Hepatocyte (in vitro differentiated cells): ENCODE measurements at regions not wholly inside any gene's neighbourhood (a gene's known extent, or its start where the extent isn't known, plus 50 kb on each side); places are given as distances from the start of the nearest gene placed in this dataset.

ENCODE experiments used
- DNase-seq: peaks from one replicate; pipeline ENCODE4 v3.0.0-alpha.2; 2016; ENCODE audit warnings: low spot score
- H2AFZ ChIP-seq: fragments of 200-600 bp; sonication (generic); 2 replicates; pipeline ENCODE4 v1.6.0; 2016; ENCODE audit warnings: antibody characterized with exemption, mild to moderate bottlenecking
- H3K27ac ChIP-seq: fragments of 200-600 bp; sonication (generic); 2 replicates; pipeline ENCODE4 v1.5.1; 2016; ENCODE audit warnings: mild to moderate bottlenecking
- H3K27me3 ChIP-seq: fragments of 200-600 bp; sonication (generic); 2 replicates; pipeline ENCODE4 v1.6.1; 2016
- H3K36me3 ChIP-seq: fragments of 200-600 bp; sonication (generic); replicated peaks from 2 replicates; pipeline ENCODE4 v1.5.1; 2016; ENCODE audit warnings: low read depth; ENCODE audit not compliant: insufficient read depth
- H3K4me1 ChIP-seq: fragments of 200-600 bp; sonication (generic); 2 replicates; pipeline ENCODE4 v1.5.1; 2016; ENCODE audit warnings: mild to moderate bottlenecking, moderate library complexity; ENCODE audit not compliant: insufficient read depth
- H3K4me2 ChIP-seq: fragments of 200-600 bp; sonication (generic); 2 replicates; pipeline ENCODE4 v1.6.0; 2016
- H3K4me3 ChIP-seq: fragments of 200-600 bp; sonication (generic); 2 replicates; pipeline ENCODE4 v1.5.1; 2016; ENCODE audit warnings: mild to moderate bottlenecking
- H3K79me2 ChIP-seq: fragments of 200-600 bp; sonication (generic); 2 replicates; pipeline ENCODE4 v1.6.0; 2017; ENCODE audit warnings: mild to moderate bottlenecking
- H3K9me2 ChIP-seq: fragments of 200-600 bp; sonication (generic); replicated peaks from 2 replicates; pipeline ENCODE4 v1.6.0; 2017; ENCODE audit warnings: mild to moderate bottlenecking; ENCODE audit not compliant: insufficient read depth
- H3K9me3 ChIP-seq: fragments of 200-600 bp; sonication (generic); 2 replicates; pipeline ENCODE4 v1.5.1; 2016; ENCODE audit warnings: low read depth, mild to moderate bottlenecking
- H4K20me1 ChIP-seq: fragments of 200-600 bp; sonication (generic); 2 replicates; pipeline ENCODE4 v1.6.0; 2016; ENCODE audit warnings: mild to moderate bottlenecking; ENCODE audit not compliant: insufficient read depth, poor library complexity, severe bottlenecking
- EZH2 ChIP-seq: fragments of 200-600 bp; sonication (generic); IDR thresholded peaks from 2 replicates; pipeline ENCODE4 v1.6.1; 2016; ENCODE audit warnings: antibody characterized with exemption, mild to moderate bottlenecking, borderline replicate concordance
- EZH2phosphoT487 ChIP-seq: fragments of 200-600 bp; sonication (generic); IDR thresholded peaks from one replicate; pipeline ENCODE4 v1.6.1; 2018; ENCODE audit warnings: antibody characterized with exemption, mild to moderate bottlenecking, low read depth, moderate library complexity; ENCODE audit not compliant: unreplicated experiment, severe bottlenecking
- WGBS: methylation state at CpG from one replicate; pipeline ENCODE4 v1.1.6; 2016; ENCODE audit warnings: low lambda C conversion rate; ENCODE audit errors: missing lambda C conversion rate; 5-methylcytosine and 5-hydroxymethylcytosine counted together
- TF ChIP-seq, protein P1 (sequence below): fragments of 200-600 bp; sonication (generic); IDR thresholded peaks from 2 replicates; pipeline ENCODE4 v1.5.1; 2016; ENCODE audit warnings: antibody characterized with exemption, mild to moderate bottlenecking; ENCODE audit not compliant: poor library complexity

DNA sequence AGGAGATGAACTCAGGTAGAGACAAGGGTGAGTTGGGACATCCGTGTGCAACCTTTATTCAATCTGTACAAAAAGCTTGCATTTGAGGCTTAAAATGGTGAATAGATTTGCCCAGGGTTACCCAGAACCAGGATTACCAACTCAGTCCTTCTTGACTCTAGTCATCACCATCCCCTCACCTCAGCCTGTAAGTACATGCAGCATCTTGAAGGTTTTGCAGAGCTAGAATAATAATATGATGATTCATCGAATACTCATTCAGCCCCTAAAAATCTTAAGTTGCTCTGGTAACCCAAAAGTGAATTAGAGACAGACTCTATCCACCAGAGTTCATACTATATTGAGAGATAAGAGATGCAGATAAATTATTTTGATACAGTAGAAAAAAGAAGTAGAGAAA, 90.3 kb downstream of the NKX2-1 start:
- Histone ChIP-seq H3K27ac (no peak overlapping the region), H3K36me3 (no peaks in the 10 kb centered on the region), H3K4me3 (no peak overlapping the region), H2AFZ (no peak overlapping the region), H3K27me3 (no peaks in the 10 kb centered on the region), H3K79me2 (no peaks in the 10 kb centered on the region), H4K20me1 (no peaks in the 10 kb centered on the region), H3K9me3 (no peaks in the 10 kb centered on the region), H3K4me1 (no peaks in the 10 kb centered on the region), H3K4me2 (no peak overlapping the region), H3K9me2 (no peaks in the 10 kb centered on the region)
- DNase-seq: no peak
- TF ChIP-seq EZH2phosphoT487: no peak
- TF ChIP-seq, protein P1, sequence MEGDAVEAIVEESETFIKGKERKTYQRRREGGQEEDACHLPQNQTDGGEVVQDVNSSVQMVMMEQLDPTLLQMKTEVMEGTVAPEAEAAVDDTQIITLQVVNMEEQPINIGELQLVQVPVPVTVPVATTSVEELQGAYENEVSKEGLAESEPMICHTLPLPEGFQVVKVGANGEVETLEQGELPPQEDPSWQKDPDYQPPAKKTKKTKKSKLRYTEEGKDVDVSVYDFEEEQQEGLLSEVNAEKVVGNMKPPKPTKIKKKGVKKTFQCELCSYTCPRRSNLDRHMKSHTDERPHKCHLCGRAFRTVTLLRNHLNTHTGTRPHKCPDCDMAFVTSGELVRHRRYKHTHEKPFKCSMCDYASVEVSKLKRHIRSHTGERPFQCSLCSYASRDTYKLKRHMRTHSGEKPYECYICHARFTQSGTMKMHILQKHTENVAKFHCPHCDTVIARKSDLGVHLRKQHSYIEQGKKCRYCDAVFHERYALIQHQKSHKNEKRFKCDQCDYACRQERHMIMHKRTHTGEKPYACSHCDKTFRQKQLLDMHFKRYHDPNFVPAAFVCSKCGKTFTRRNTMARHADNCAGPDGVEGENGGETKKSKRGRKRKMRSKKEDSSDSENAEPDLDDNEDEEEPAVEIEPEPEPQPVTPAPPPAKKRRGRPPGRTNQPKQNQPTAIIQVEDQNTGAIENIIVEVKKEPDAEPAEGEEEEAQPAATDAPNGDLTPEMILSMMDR: no peak
- TF ChIP-seq EZH2: no peak
- 89% methylated on average over 2 of the region's 2 CpGs for WGBS

DNA sequence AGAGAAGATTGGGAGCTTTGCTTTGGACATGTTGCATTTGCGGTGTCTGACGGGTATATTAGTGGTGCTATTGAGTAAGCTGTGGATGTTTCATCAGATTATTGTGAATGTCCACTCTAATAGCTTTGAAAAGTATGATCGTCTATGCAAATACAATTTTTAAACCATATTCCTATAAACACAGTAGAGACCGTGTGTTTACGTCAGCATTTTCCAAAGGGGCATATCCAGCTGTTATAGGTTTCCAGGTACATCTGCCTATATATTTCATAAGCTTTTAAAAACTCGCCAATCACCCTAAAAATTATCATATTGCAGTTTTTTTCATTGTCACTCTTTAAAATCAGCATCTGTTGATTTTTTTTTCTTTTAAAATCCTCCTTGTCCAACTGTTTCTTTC, 91.7 kb downstream of the NKX2-1 start:
- no peak overlapping the region for H3K4me2 ChIP-seq
- H3K9me3 ChIP-seq: no peaks in the 10 kb centered on the region
- WGBS: 92% methylated on average over 6 of the region's 6 CpGs
- no peaks in the 10 kb centered on the region for H3K36me3 ChIP-seq
- H4K20me1 ChIP-seq: no peaks in the 10 kb centered on the region
- TF ChIP-seq, protein P1: no peak
- TF ChIP-seq EZH2: no peak
- TF ChIP-seq EZH2phosphoT487: no peak
- H3K79me2 ChIP-seq: no peaks in the 10 kb centered on the region
- no peak overlapping the region for H2AFZ ChIP-seq
- H3K4me1 ChIP-seq: no peaks in the 10 kb centered on the region
- no peak for DNase-seq
- no peak overlapping the region for H3K4me3 ChIP-seq
- H3K9me2 ChIP-seq: no peaks in the 10 kb centered on the region
- no peak overlapping the region for H3K27ac ChIP-seq
- H3K27me3 ChIP-seq: no peaks in the 10 kb centered on the region

DNA sequence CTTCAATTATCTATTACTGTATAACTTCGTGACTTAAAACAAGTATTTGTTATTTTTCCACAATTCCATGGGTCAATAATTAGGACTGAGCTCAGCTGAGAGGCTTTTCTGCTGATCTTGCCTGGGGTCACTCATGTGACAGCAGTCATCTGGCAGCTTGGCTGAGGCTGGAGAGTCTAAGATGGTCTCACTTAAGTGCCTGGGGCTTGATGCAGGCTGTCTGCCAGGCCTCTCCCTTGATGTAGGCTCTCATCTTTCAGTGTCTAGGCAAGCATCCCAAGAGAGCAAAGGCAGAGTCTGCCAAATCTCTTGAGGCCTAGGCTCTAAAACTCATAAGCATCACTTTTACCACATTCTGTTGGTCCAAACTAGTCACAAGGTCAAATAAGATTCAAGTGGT, 93.2 kb downstream of the NKX2-1 start:
- no peaks in the 10 kb centered on the region for H3K9me2 ChIP-seq
- TF ChIP-seq EZH2 (no peak), EZH2phosphoT487 (no peak)
- TF ChIP-seq, protein P1: no peak
- H2AFZ ChIP-seq: no peak overlapping the region
- H4K20me1 ChIP-seq: no peaks in the 10 kb centered on the region
- H3K4me3 ChIP-seq: no peak overlapping the region
- DNase-seq: no peak
- no peak overlapping the region for H3K27ac ChIP-seq
- no peaks in the 10 kb centered on the region for H3K79me2 ChIP-seq
- no peaks in the 10 kb centered on the region for H3K36me3 ChIP-seq
- H3K27me3 ChIP-seq: no peaks in the 10 kb centered on the region
- no peaks in the 10 kb centered on the region for H3K4me1 ChIP-seq
- H3K9me3 ChIP-seq: no peaks in the 10 kb centered on the region
- 92% methylated on average over 1 of the region's 1 CpG for WGBS
- H3K4me2 ChIP-seq: no peak overlapping the region

DNA sequence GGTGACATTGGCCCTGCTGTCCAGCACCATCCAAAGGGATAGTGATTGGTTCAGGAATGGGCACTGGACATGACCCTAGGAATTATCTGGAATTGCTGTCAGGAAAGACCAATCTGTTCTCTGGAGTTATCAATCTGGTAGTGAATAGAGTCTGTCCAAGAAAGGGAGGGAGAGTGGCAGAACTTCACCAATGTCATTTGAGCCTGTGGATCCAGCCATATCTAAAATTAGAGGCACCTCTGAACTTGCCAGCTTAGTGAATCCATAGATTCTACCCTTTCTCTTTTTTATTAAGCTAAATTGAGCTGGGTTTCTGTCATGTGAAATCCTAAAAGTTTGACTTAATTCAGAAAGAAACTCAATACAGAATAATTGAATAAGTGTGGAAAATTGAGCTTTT, 93.9 kb downstream of the NKX2-1 start:
- H3K9me3 ChIP-seq: no peaks in the 10 kb centered on the region
- TF ChIP-seq, protein P1: no peak
- TF ChIP-seq EZH2phosphoT487 (no peak), EZH2 (no peak)
- no peaks in the 10 kb centered on the region for H4K20me1 ChIP-seq
- no peak overlapping the region for H3K4me2 ChIP-seq
- no peak for DNase-seq
- H2AFZ ChIP-seq: no peak overlapping the region
- H3K4me1 ChIP-seq: no peaks in the 10 kb centered on the region
- H3K4me3 ChIP-seq: no peak overlapping the region
- no peaks in the 10 kb centered on the region for H3K36me3 ChIP-seq
- no peaks in the 10 kb centered on the region for H3K79me2 ChIP-seq
- no peaks in the 10 kb centered on the region for H3K27me3 ChIP-seq
- H3K27ac ChIP-seq: no peak overlapping the region
- no peaks in the 10 kb centered on the region for H3K9me2 ChIP-seq
